ENCODE measurements at regions not wholly inside any gene's neighbourhood (a gene's known extent, or its start where the extent isn't known, plus 50 kb on each side); places are given as distances from the start of the nearest gene placed in this dataset.

DNA sequence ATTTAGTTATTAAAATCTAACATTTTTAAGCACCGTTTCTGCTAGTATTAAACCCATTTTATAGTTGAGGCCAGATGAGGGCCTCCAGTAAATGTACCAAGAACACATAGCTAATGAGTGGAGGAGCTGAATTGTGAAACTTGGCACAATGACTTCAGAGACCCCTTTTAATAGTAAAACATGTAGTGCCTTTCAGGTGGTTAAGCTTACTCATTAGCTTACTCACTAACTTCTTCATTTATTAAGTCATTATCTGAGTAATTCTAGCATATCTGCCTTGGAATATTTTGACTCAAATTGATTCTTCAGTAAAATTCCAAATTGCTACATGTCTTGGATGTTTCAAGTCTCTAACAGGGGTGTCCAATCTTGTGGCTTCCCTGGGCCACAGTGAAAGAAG lies 735.2 kb downstream of the LIG4 start:
- no peaks in the 10 kb centered on the region for H3K79me2 ChIP-seq (replicated peaks; ENCODE audit: insufficient read depth, low read length)
- no peak overlapping the region for H3K4me2 ChIP-seq (ENCODE audit: low read length)
- H3K9me3 ChIP-seq (ENCODE audit: low read length) = no peaks in the 10 kb centered on the region
- no peak overlapping the region for H3K9ac ChIP-seq (ENCODE audit: low read length)
- TF ChIP-seq MXI1 (conservative IDR thresholded peaks at IDR 0.05; ENCODE audit: poor library complexity, severe bottlenecking) = no peak
- no peak for TF ChIP-seq POLR2AphosphoS5 (IDR thresholded peaks at IDR 0.05)
- no peak for TF ChIP-seq EZH2 (IDR thresholded peaks at IDR 0.05; ENCODE audit: borderline replicate concordance, insufficient read depth, low read length, poor library complexity, severe bottlenecking)
- TF ChIP-seq, protein P1, sequence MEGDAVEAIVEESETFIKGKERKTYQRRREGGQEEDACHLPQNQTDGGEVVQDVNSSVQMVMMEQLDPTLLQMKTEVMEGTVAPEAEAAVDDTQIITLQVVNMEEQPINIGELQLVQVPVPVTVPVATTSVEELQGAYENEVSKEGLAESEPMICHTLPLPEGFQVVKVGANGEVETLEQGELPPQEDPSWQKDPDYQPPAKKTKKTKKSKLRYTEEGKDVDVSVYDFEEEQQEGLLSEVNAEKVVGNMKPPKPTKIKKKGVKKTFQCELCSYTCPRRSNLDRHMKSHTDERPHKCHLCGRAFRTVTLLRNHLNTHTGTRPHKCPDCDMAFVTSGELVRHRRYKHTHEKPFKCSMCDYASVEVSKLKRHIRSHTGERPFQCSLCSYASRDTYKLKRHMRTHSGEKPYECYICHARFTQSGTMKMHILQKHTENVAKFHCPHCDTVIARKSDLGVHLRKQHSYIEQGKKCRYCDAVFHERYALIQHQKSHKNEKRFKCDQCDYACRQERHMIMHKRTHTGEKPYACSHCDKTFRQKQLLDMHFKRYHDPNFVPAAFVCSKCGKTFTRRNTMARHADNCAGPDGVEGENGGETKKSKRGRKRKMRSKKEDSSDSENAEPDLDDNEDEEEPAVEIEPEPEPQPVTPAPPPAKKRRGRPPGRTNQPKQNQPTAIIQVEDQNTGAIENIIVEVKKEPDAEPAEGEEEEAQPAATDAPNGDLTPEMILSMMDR (IDR thresholded peaks at IDR 0.05; ENCODE audit: poor library complexity, severe bottlenecking) = no peak
- TF ChIP-seq TAF1 (IDR thresholded peaks at IDR 0.05; ENCODE audit: low read depth) = no peak
- no peak for TF ChIP-seq SMC3 (conservative IDR thresholded peaks at IDR 0.05; ENCODE audit: poor library complexity)
- no peak for TF ChIP-seq EP300 (conservative IDR thresholded peaks at IDR 0.05; ENCODE audit: poor library complexity, severe bottlenecking)
- TF ChIP-seq RAD21 (conservative IDR thresholded peaks at IDR 0.05) = no peak
- TF ChIP-seq, protein P2, sequence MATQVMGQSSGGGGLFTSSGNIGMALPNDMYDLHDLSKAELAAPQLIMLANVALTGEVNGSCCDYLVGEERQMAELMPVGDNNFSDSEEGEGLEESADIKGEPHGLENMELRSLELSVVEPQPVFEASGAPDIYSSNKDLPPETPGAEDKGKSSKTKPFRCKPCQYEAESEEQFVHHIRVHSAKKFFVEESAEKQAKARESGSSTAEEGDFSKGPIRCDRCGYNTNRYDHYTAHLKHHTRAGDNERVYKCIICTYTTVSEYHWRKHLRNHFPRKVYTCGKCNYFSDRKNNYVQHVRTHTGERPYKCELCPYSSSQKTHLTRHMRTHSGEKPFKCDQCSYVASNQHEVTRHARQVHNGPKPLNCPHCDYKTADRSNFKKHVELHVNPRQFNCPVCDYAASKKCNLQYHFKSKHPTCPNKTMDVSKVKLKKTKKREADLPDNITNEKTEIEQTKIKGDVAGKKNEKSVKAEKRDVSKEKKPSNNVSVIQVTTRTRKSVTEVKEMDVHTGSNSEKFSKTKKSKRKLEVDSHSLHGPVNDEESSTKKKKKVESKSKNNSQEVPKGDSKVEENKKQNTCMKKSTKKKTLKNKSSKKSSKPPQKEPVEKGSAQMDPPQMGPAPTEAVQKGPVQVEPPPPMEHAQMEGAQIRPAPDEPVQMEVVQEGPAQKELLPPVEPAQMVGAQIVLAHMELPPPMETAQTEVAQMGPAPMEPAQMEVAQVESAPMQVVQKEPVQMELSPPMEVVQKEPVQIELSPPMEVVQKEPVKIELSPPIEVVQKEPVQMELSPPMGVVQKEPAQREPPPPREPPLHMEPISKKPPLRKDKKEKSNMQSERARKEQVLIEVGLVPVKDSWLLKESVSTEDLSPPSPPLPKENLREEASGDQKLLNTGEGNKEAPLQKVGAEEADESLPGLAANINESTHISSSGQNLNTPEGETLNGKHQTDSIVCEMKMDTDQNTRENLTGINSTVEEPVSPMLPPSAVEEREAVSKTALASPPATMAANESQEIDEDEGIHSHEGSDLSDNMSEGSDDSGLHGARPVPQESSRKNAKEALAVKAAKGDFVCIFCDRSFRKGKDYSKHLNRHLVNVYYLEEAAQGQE (IDR thresholded peaks at IDR 0.05; ENCODE audit: borderline replicate concordance) = no peak
- H3K27me3 ChIP-seq (ENCODE audit: insufficient read depth, low read depth, low read length) = no peaks in the 10 kb centered on the region
- H3K4me3 ChIP-seq (ENCODE audit: low read length) = no peak overlapping the region
- no peak overlapping the region for H2AFZ ChIP-seq (ENCODE audit: low read depth, low read length)
- H3K27ac ChIP-seq (ENCODE audit: low read length) = no peak overlapping the region
- no peaks in the 10 kb centered on the region for H3K9me2 ChIP-seq (ENCODE audit: insufficient read depth, low read length)
- no peaks in the 10 kb centered on the region for H3F3A ChIP-seq (ENCODE audit: insufficient read depth, low read length, poor library complexity, severe bottlenecking)
- no peaks in the 10 kb centered on the region for H4K20me1 ChIP-seq (ENCODE audit: insufficient read depth)
- no peaks in the 10 kb centered on the region for H3K36me3 ChIP-seq (ENCODE audit: insufficient read depth, low read length)

DNA sequence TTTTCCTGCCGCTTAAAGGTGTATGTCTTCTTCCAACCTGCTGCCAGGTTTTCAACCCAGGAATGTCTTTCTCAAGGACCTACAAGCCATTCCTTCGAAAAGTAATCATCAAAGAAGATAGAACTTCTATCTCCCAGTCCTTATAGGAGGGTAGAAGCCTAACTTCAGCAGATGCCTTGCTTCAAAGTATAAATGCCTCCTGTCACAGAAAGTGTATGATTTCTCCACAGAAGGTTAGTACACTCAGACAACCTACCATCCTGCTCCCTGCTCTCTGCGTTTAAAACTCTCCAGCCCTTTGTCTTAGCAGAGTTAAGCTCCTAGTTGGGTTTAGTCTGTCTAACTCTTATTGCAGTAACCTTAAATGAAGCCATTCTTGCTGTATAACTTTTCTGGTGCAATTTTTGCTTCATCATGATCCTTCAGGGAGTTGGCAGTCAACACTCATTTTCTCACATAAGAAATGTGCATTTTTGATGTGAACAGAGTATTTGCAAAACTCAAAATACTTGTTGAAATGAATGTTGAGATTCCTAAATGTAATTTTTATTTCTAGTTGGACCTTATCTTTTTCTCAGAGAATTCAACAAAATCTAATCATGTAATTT lies 737.5 kb downstream of the LIG4 start:
- no peaks in the 10 kb centered on the region for H3K36me3 ChIP-seq (ENCODE audit: insufficient read depth, low read length)
- no peak overlapping the region for H3K4me2 ChIP-seq (ENCODE audit: low read length)
- no peak overlapping the region for H3K27ac ChIP-seq (ENCODE audit: low read length)
- no peak overlapping the region for H2AFZ ChIP-seq (ENCODE audit: low read depth, low read length)
- H3K9me2 ChIP-seq (ENCODE audit: insufficient read depth, low read length) = no peaks in the 10 kb centered on the region
- no peaks in the 10 kb centered on the region for H3K9me3 ChIP-seq (ENCODE audit: low read length)
- H3F3A ChIP-seq (ENCODE audit: insufficient read depth, low read length, poor library complexity, severe bottlenecking) = no peaks in the 10 kb centered on the region
- no peaks in the 10 kb centered on the region for H3K27me3 ChIP-seq (ENCODE audit: insufficient read depth, low read depth, low read length)
- no peaks in the 10 kb centered on the region for H4K20me1 ChIP-seq (ENCODE audit: insufficient read depth)
- TF ChIP-seq MXI1 (conservative IDR thresholded peaks at IDR 0.05; ENCODE audit: poor library complexity, severe bottlenecking) (no peak), RAD21 (conservative IDR thresholded peaks at IDR 0.05) (no peak), SMC3 (conservative IDR thresholded peaks at IDR 0.05; ENCODE audit: poor library complexity) (no peak), EZH2 (IDR thresholded peaks at IDR 0.05; ENCODE audit: borderline replicate concordance, insufficient read depth, low read length, poor library complexity, severe bottlenecking) (no peak), POLR2AphosphoS5 (IDR thresholded peaks at IDR 0.05) (no peak), TAF1 (IDR thresholded peaks at IDR 0.05; ENCODE audit: low read depth) (no peak), EP300 (conservative IDR thresholded peaks at IDR 0.05; ENCODE audit: poor library complexity, severe bottlenecking) (no peak)
- TF ChIP-seq, protein P1 (IDR thresholded peaks at IDR 0.05; ENCODE audit: poor library complexity, severe bottlenecking) = no peak
- TF ChIP-seq, protein P2 (IDR thresholded peaks at IDR 0.05; ENCODE audit: borderline replicate concordance) = no peak
- H3K4me3 ChIP-seq (ENCODE audit: low read length) = no peak overlapping the region
- H3K79me2 ChIP-seq (replicated peaks; ENCODE audit: insufficient read depth, low read length) = no peaks in the 10 kb centered on the region
- H3K9ac ChIP-seq (ENCODE audit: low read length) = no peak overlapping the region

Data from neural cell (in vitro differentiated cells).